ENCODE measurements at regions not wholly inside any gene's neighbourhood (a gene's known extent, or its start where the extent isn't known, plus 50 kb on each side); places are given as distances from the start of the nearest gene placed in this dataset.
"Not testable (repeated sequence)": the region's sequence is repeated elsewhere in the genome, so short reads cannot be mapped to it uniquely, and the experiment has no call there.

DNA sequence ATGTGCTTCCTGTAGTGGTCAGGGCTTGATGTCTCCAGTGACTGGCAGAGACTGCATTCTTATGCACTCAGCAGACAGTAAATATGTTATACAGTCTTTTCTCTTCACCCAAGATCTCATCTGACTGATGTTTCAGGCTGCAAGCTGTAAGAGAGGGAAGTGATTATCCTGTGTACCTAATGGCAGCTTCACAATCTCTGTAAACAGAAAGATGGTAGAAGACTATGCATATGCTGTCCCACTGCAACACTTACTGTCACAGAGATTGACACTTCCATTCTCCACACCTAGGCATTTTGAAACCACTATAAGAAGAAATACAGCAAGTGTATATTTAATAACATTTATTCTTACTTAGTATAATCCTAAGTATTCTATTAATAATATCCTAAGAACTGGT is 97.6 kb upstream of the ANXA1 start:
- DNase-seq (ENCODE audit: low spot score) = no peak

- no peak for DNase-seq (ENCODE audit: low spot score)
These were observed 98.1 kb upstream of the ANXA1 start for GRCh38 chr9:73053543-73053942.

DNA sequence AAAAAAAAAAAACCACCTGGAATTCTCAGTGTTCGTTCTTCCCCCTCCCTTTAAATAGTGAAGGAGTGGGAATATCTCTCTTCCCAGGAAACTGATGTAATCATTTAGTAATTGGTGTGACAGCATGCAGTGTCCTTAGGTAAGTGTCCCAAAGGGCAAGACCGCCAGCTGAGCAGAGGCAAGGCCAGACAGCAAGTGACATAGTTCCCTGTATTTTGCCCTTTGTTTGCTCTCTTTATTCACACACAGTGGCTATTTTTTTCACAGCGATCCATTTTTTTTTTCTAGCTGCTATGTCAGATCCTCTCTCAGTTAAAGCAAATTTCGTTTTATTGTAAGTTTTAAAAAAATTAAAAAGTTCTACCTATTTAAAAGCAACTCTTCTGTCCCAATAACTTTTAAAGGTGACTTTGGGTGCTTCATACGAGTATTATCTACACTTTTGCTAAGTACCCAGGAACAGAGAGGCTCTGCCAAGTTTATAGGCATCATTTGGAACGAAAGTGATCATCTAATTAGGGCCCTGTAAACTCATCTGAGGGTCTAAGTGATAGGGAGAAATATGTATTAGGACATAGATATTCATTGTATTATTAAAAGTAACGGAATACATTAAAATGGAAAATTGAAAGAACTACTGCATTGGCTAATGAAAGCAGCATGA is 98.2 kb upstream of the ALDH1A1 start:
- DNase-seq (ENCODE audit: low spot score) = no peak

DNA sequence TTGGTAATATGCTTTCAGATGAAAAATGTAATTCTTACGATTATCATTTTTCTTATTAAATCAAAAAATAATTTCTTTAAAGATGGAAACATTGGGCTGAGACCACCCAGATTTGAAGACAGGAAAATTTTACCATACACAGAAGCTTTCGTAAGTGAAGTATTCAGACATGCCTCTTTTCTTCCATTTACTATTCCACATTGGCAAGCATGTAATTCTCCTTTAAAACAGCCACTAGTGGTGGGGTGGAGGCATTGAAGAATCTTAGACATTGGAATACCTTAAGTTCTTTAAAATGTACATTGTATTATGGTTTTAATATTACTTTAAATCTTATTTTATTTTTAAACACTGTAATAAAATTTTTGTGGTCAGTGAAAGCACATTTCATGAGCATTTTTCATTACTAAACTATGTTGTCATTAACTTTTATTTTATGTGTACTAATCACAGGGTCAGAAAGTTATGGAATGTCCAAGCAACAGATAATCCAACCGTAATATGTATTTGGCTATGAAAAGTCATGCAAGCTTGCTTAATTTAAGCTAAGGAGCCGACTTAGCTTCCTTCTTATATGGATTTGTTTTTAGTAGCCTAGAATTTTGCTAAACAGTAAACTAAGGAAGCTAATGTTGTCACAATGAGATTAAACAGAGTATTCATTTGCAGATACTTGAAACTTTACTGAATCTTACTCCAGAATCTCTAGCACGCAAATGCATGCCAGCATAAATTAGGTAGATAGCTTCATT is 97.4 kb upstream of the ALDH1A1 start:
- DNase-seq (ENCODE audit: low spot score) = no peak

DNA sequence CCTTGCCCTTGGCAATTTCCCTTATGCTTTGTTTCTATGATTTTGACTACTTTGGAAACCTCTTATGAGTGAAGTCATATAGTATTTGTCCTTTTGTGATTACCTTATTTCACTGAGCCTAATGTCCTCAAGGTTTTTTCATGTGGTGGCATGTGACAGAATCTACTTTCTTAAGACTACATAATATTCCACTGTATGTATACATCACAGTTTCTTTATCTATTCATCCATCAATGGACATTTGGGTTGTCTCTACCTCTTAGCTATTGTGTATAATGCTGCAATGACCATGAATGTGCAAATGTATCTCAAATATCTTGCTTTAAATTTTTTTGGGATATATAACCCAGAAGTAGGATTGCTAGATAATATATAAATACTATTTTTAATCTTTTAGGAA is 96.4 kb upstream of the ALDH1A1 start:
- DNase-seq (ENCODE audit: low spot score) = no peak

DNA sequence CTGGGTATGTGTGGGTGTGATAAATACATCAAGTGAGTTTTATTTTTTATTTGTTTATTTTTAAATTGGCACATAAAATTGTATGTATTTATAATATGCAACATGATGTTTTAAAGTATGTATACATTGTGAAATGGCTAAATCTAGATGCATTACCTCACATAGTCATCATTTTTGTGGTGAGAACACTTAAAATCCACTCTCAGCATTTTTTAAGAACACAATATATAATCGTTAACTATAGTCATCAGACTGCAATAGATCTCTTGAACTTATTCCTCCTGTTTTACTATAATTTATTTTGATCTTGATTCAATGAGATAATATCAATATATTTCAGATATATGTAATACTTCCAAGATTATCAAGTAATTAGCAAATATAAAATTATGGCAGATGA is 93.9 kb upstream of the ALDH1A1 start:
- no peak for DNase-seq (ENCODE audit: low spot score)

DNA sequence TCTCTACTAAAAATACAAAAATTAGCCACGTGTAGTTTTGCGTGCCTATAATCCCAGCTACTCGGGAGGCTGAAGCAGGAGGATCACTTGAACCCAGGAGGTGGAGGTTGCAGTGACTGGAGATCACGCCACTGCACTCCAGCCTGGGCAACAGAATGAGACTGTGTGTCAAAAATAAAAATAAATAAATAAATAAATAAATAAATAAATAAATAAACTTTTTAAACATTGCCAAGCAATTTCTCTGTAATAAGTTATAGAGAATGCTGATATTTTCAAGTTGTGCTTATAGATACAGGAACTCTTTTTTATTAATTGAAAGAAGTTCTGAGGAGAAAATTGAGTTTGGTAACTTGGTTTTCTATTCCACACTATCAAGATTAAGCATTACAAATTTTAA is 91.9 kb upstream of the ALDH1A1 start:
- DNase-seq (ENCODE audit: low spot score) = not testable (repeated sequence)

- DNase-seq (ENCODE audit: low spot score) = no peak
These were observed 89.3 kb upstream of the ALDH1A1 start for GRCh38 chr9:73042155-73042554.

GRCh38 chr9:73039271-73040263 is 86.7 kb upstream of the ALDH1A1 start:
- DNase-seq (ENCODE audit: low spot score) = no peak

GRCh38 chr9:73038613-73039012 is 85.8 kb upstream of the ALDH1A1 start:
- no peak for DNase-seq (ENCODE audit: low spot score)

DNA sequence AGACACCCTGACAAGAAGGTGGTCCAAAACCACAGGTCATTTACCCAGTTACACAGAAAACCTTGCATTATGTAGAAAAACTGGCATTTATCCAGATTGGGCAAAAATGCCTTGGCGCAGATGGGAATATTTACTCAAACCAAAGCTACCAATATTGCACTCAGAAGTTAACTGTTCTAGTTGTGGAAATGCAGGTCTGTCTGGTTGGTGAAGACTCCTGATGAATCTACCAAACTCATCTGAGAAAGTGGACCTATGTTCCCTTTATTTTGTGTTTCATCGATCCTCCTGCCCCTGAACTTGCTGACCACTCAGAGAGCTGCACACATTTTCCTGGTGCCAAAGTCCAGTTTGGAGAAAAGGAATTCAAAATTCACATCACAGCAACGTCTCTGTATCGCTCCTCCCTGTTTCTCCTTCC is 85.2 kb upstream of the ALDH1A1 start:
- no peak for DNase-seq (ENCODE audit: low spot score)

DNA sequence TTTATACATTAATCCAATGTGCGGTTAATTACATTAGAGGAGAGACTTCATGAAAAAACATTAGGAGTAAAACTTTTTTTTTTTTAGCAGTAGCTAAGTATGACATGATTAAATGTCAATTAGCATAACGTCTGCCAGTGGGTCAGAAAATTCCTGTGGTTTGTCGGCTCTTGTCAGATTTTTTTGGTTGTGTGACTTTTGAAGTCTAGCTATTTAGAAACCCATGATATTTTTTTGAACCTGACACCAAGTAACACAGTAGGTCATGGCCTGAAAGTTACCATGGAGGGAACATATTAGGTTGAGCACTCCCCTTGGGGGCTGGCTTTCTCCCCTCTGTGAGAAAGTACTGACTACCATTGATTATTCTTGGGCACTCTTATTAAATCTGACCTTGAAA is 84.8 kb upstream of the ALDH1A1 start:
- DNase-seq (ENCODE audit: low spot score) = no peak

GRCh38 chr9:73034962-73035361 is 82.1 kb upstream of the ALDH1A1 start:
- DNase-seq (ENCODE audit: low spot score) = no peak

DNA sequence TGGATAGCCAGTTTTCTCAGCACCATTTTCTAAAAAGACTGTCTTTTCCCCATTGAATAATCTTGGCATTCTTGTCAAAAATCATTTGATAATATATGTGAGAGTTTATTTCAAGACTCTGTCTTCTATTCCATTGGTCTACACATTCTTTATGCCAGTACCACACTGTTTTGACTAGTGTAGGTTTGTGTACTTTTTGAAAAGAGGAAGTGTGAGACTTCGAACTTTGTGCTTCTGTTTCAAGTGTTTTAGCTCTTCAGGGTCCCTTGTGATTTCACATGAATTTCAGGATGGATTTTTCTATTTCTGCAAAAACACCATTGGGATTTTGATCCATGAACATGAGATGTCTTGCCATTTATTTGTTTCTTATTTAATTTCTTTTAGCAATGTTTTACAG is 78.5 kb upstream of the ALDH1A1 start:
- DNase-seq (ENCODE audit: low spot score) = no peak

- DNase-seq (ENCODE audit: low spot score) = no peak
These were observed 77.6 kb upstream of the ALDH1A1 start for GRCh38 chr9:73030370-73031030.

- no peak for DNase-seq (ENCODE audit: low spot score)
These were observed 76.5 kb upstream of the ALDH1A1 start for GRCh38 chr9:73029346-73029745.

DNA sequence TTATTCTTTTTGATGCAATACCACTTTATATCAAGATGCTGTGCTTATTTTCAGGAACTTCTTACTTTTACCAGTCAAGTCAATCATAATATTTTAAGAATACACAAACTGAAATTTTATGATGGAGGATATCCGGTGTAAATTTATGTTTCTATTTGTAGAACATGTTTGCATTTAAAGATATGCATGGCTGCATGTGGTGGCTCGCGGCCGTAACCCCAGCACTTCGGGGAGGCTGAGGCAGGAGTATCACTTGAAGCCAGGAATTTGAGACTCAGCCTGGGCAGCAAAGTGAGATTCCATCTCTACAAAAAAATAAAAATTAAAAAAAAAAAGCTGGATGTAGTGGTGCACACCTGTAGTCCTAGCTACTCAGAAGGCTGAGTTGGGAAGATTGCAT is 73.5 kb upstream of the ALDH1A1 start:
- DNase-seq (ENCODE audit: low spot score) = no peak

- no peak for DNase-seq (ENCODE audit: low spot score)
These were observed 71.8 kb upstream of the ALDH1A1 start for GRCh38 chr9:73024601-73025034.

- DNase-seq (ENCODE audit: low spot score) = peak; percentile 23
These were observed 70.2 kb upstream of the ALDH1A1 start for GRCh38 chr9:73023025-73023541.

DNA sequence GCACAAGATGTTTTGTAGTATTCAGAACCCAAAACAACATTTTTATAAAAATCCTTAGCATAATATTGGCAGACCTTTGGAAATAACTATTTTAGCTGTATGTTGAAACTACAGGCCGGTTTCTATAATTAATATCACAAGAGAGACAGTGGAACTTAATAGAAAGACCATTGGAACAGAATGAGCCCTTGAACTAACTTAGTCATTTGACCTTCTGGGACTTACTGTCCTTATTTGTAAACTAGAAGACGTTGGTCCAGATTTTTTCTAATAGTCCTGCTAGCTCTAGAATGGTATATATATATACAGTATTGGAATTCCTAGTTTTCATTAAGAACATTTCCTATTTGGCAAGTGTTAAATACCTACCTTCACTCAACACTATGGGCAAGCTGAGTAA is 69.5 kb upstream of the ALDH1A1 start:
- no peak for DNase-seq (ENCODE audit: low spot score)

DNA sequence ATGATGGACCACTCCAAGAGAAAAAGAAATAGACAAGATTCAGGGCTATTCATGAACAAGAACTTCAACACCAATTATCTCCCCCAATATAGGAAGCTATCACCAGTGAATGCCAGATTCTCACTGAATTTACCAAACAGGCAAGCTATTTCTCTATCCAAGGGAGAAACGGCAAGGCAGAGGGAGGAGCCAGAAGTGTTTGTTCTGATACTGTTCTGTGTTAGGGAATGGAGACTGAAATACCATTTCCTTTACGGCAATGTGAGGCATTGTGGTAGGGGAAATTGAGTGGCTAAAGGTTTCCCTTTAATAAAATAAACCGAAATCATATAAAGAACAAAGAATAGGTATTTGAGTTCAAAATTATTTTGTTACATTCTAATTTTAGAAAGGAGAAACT is 68.0 kb upstream of the ALDH1A1 start:
- DNase-seq (ENCODE audit: low spot score) = no peak

GRCh38 chr9:73014011-73014410 is 61.2 kb upstream of the ALDH1A1 start:
- no peak for DNase-seq (ENCODE audit: low spot score)

Data from CD4-positive, alpha-beta T cell treated with Interleukin-6 at 100 ng/mL for 8 hours (primary cell).